GM12872 (cell line): ENCODE measurements at regions not wholly inside any gene's neighbourhood (a gene's known extent, or its start where the extent isn't known, plus 50 kb on each side); places are given as distances from the start of the nearest gene placed in this dataset.

Source experiments
- TF ChIP-seq, protein P1 (sequence below): IDR thresholded peaks from 3 replicates; pipeline ENCODE4 v1.5.1; 2011; ENCODE audit warnings: low read depth, mild to moderate bottlenecking, low read length, moderate library complexity; ENCODE audit not compliant: insufficient read depth

DNA sequence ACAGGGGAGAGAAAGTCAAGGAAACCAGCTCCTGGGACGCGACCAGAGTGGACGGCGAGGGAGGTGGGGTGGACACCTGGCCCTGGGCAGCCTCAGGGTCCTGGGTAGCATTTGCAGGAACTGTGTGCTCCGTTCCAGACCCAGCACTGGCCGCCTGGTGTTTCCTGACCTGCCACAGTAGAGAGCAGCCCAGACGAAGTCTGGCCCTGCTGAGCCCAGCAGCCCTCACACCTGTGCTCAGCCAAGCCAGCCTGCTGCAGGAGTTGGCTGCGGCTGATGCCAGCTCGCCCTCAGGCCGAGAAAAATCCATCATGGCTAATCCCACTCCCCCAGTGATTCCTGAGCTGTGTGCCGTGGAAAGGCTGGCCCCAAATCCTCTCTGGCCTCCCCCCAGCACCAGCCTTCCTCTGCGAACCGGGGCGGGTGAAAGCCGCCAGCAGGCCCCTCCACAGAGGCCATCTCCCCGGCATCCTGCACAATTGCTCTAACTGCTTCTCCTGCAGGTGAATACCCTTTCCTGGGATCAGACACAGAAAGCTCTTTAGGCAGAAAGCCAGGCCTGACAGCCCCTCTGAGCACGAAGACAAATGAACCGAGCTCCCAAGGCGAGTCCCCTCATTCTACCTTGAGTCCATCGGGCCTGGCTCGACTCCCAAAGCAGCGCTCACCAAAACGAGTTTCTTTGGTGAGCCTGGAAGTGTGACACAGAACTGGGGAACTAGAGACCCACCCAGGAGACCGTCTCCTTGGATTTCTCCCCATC is 88.6 kb downstream of the RTL6 start:
- TF ChIP-seq, protein P1, sequence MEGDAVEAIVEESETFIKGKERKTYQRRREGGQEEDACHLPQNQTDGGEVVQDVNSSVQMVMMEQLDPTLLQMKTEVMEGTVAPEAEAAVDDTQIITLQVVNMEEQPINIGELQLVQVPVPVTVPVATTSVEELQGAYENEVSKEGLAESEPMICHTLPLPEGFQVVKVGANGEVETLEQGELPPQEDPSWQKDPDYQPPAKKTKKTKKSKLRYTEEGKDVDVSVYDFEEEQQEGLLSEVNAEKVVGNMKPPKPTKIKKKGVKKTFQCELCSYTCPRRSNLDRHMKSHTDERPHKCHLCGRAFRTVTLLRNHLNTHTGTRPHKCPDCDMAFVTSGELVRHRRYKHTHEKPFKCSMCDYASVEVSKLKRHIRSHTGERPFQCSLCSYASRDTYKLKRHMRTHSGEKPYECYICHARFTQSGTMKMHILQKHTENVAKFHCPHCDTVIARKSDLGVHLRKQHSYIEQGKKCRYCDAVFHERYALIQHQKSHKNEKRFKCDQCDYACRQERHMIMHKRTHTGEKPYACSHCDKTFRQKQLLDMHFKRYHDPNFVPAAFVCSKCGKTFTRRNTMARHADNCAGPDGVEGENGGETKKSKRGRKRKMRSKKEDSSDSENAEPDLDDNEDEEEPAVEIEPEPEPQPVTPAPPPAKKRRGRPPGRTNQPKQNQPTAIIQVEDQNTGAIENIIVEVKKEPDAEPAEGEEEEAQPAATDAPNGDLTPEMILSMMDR: no peak

DNA sequence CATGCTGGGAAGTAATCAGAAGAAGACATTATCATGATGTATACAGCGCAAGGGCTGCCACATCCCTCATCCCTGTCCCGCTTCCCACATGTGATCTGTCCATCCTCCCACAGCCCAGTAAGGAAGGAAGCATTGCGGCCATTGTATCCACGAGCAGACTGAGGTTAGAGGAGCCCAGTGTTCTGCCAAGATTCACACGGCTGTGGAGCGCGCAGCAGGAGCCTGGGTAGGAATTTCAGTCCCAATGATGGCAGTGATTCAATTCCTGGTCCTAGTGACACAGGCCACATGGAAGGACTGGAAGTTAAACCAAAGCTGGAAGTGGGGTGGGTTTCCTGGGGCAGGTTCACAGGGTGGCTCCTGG is 89.2 kb downstream of the RTL6 start:
- TF ChIP-seq, protein P1: no peak

DNA sequence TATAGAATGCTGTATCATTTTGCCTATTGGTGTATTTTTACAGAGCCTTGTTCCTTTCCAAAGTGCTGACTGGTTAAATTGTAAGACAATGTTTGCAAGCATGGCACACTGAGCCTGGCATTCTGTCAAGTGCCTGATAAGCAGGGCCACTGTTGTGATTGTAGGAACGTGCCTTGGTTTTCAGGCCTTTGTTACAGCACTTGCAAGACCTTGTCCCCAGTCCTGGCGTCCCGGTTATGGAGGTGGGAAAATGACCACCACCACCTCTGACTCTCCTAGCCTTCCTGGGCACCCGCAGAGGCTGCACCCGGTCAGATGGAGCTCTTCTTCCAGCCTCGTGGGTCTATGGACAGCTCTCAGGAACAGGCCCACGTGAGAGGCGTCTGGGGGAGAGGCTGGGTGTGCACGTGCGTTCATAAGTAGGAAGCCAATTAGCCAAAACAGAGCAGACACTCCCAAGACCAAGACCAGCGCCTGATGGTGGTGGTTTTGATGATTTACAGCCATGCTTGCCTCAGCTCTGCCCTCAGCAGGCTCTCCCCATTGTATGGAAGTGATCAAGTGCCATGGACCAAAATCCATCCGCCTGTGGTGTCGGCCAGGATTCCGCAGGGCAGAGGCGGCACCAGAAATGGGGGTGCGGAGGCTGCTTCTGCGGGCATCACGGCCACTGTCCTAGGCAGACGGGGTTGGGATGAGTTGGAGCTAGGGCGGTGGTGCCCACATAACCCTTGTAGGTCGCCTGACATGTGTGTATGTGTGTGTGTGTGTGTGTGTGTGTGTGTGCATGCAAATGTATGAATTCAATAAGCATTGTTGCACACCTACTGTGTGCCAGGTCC is 89.8 kb downstream of the RTL6 start:
- TF ChIP-seq, protein P1: no peak

DNA sequence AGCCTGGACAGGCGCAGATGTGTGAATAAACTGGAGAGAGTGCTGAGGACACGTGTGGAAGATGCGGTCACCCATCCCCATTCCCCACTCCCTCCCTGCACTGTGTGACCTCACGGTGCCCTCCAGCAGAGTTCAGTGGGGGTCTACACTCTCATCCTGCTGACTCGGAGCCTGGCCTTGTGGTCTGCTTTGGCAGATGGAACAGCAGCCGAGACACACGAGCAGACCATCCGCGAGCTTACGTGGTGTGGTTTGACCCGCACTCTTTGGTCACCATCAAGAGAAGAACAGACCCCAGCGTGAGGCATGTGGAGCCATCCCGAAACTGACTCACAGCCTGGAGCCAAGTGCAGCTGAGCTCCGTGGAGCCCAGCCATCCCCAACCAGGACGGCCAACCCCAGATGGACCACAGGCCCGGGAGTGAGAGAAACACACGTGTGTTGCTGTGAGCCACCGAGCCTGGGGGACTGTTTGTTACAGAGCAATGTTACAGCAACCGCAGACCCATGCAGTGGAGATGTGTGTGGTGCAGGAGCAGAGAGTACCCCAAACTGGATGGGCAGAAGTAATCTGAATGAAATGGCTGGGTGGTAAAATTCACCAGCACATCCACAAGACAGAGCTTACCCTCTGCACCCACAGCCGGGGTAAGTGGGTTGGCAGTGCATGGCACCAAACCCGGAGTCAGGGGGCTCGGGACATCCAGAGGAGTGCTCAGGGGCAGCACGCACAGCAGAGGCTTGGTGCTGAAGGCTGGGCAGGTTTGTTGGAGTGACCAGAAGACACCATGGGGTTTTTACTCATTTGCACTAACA is 90.7 kb downstream of the RTL6 start:
- TF ChIP-seq, protein P1: no peak

DNA sequence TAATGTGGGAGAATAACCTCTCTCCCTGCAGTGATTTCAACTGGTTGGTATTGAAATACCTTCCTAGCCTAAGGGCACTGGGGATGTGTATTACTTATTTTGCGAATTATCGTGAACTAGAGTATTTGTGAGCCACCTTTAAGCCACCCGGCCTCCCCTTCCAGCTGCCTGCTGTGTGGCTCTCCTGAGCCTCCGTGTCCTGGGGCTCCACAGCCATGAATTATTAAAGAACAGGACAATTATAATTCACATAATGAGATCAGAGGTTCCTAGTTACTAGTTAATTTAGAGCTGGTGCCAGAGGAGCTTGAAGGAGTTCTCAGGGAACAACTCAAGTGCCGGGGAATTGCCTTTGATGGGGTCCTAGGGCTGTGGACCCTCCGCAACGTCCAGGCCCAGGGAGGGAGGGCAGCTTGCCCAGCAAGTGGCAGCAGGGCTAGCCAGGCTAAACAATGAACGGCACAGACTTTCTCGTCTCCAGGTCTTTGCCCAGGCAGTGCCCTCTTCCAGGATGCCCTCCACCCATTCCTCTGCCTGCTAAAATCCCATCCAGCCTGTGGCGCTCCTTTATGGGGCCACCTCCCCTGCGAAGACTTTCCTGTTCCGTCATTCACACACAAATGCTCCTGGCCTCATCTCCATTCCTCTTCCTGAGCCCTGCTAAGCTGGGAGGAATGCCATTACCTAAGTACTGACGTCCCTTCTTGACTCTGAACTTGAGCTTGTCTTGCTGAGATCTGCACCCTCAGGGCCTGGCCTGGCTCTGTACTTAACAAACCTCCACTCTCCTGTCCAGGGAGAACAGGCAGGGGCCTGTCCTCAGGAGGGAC is 91.5 kb downstream of the RTL6 start:
- TF ChIP-seq, protein P1: no peak

DNA sequence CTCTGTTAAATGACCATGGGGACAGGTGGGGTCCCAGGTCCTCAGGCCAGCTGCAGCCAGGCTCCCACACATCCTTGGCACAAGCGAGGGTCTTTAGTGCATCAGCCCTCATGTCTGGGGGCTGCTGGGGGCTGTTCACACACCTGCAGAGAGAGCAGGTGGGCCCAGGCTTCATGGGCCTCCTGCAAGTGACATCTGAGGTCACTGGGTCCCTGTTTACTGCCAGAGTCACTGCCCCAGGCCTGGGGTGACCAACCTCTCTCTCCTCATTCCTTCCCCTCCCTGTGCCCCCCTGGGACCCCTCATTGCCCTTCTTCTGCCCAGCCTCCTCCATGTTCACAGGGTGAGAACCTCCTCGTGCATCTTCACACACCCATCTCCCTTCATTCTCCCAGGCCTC is 92.4 kb downstream of the RTL6 start:
- TF ChIP-seq, protein P1: no peak
